SK-N-SH (cell line): ENCODE measurements at regions not wholly inside any gene's neighbourhood (a gene's known extent, or its start where the extent isn't known, plus 50 kb on each side); places are given as distances from the start of the nearest gene placed in this dataset.

Experiments
- CTCF ChIA-PET: fragments of 300-600, 350-600 bp; formaldehyde crosslinking; extraction: SDS; loops from one replicate; lab custom pipeline; 2021; lab: Yijun Ruan, JAX
- POLR2A ChIA-PET: fragments of 350-600 bp; sonication (Branson Sonifier 250); formaldehyde crosslinking; extraction: SDS; loops from one replicate; lab custom pipeline; 2020; ENCODE audit warnings: antibody characterized with exemption, inconsistent platforms; lab: Yijun Ruan, JAX
- DNase-seq: peaks from one replicate; pipeline ENCODE4 v3.0.0; 2012
- H2AFZ ChIP-seq: fragments of 200-600 bp; sonication (generic); 2 replicates; pipeline ENCODE4 v1.8.1; 2016; ENCODE audit warnings: antibody characterized with exemption, mild to moderate bottlenecking, low read depth
- H3F3A ChIP-seq: fragments of 200-600 bp; sonication (generic); replicated peaks from 2 replicates; pipeline ENCODE3; 2016; ENCODE audit warnings: antibody characterized with exemption, mild to moderate bottlenecking; ENCODE audit not compliant: insufficient read depth
- H3K27ac ChIP-seq, 2 experiments: fragments of 200-500 bp in 1 of 2; fragments of 200-600 bp in 1 of 2; sonication (Bioruptor generic) in 1 of 2; sonication (generic), shearing (Covaris generic) in 1 of 2; 2 replicates each; pipeline versions ENCODE4 v1.5.1 to v1.6.1; 2014 to 2016; ENCODE audit warnings: low read depth in 2 of 2, inconsistent platforms in 1 of 2, low read length in 1 of 2, mild to moderate bottlenecking in 1 of 2, mixed read lengths in 1 of 2
- H3K27me3 ChIP-seq: fragments of 200-600 bp; sonication (generic), shearing (Covaris generic); 2 replicates; pipeline ENCODE4 v1.6.1; 2016; ENCODE audit warnings: mixed run types; ENCODE audit not compliant: insufficient read depth
- H3K36me3 ChIP-seq, 2 experiments: fragments of 200-500 bp in 1 of 2; fragments of 200-600 bp in 1 of 2; sonication (Bioruptor generic) in 1 of 2; sonication (generic) in 1 of 2; replicated peaks in 1 of 2; 2 replicates each; pipeline versions ENCODE3 to v1.5.1; 2014 to 2016; ENCODE audit warnings: low read length in 1 of 2, mild to moderate bottlenecking in 1 of 2; ENCODE audit not compliant: insufficient read depth in 2 of 2, control insufficient read depth in 1 of 2
- H3K4me1 ChIP-seq, 2 experiments: fragments of 200-500 bp in 1 of 2; fragments of 200-600 bp in 1 of 2; sonication (Bioruptor generic) in 1 of 2; sonication (generic), shearing (Covaris generic) in 1 of 2; 2 replicates each; pipeline versions ENCODE4 v1.5.1 to v1.6.1; 2014 to 2016; ENCODE audit warnings: low read depth in 1 of 2, low read length in 1 of 2, mixed run types in 1 of 2; ENCODE audit not compliant: insufficient read depth in 2 of 2, control insufficient read depth in 1 of 2
- H3K4me2 ChIP-seq: fragments of 200-600 bp; sonication (generic), shearing (Covaris generic); 2 replicates; pipeline ENCODE4 v1.6.1; 2017; ENCODE audit warnings: mixed run types
- H3K4me3 ChIP-seq, 2 experiments: fragments of 200-500 bp in 1 of 2; fragments of 200-600 bp in 1 of 2; sonication (Bioruptor generic) in 1 of 2; sonication (generic), shearing (Covaris generic) in 1 of 2; 2 replicates each; pipeline versions ENCODE4 v1.5.1 to v1.8.1; 2014 to 2016; ENCODE audit warnings: low read depth in 2 of 2, inconsistent platforms in 1 of 2, low read length in 1 of 2, mild to moderate bottlenecking in 1 of 2, mixed read lengths in 1 of 2, moderate library complexity in 1 of 2
- H3K79me2 ChIP-seq: fragments of 200-600 bp; sonication (generic); 2 replicates; pipeline ENCODE4 v1.8.1; 2017; ENCODE audit warnings: mild to moderate bottlenecking; ENCODE audit not compliant: insufficient read depth
- H3K9ac ChIP-seq: fragments of 200-600 bp; sonication (generic); 2 replicates; pipeline ENCODE4 v1.6.1; 2017; ENCODE audit warnings: mixed run types
- H3K9me2 ChIP-seq: fragments of 200-600 bp; sonication (generic); 2 replicates; pipeline ENCODE4 v1.6.1; 2017; ENCODE audit warnings: mixed run types
- H3K9me3 ChIP-seq: fragments of 200-600 bp; sonication (generic); 2 replicates; pipeline ENCODE4 v1.6.1; 2017; ENCODE audit warnings: mixed run types, mild to moderate bottlenecking, moderate library complexity
- H4K20me1 ChIP-seq: fragments of 200-600 bp; sonication (generic); 2 replicates; pipeline ENCODE4 v1.6.1; 2017; ENCODE audit warnings: mild to moderate bottlenecking, mixed run types; ENCODE audit not compliant: insufficient read depth
- CHD2 ChIP-seq: fragments of 150-350 bp; IDR thresholded peaks from 2 replicates; pipeline ENCODE4 v1.6.1; 2018; ENCODE audit warnings: low read length; ENCODE audit not compliant: partially characterized antibody
- EP300 ChIP-seq, 2 experiments: IDR thresholded peaks; 2 replicates each; pipeline versions ENCODE4 v1.4.0 to v1.6.1; 2012; ENCODE audit warnings: borderline replicate concordance in 1 of 2, low read depth in 1 of 2, low read length in 1 of 2
- EZH2phosphoT487 ChIP-seq: fragments of 200-600 bp; sonication (generic); IDR thresholded peaks from 2 replicates; pipeline ENCODE4 v1.6.1; 2017; ENCODE audit warnings: low read depth, mixed run types, mild to moderate bottlenecking, antibody characterized with exemption, moderate library complexity, borderline replicate concordance
- FOSL2 ChIP-seq: IDR thresholded peaks from 2 replicates; pipeline ENCODE4 v1.4.0; 2012; ENCODE audit warnings: low read depth, mild to moderate bottlenecking, moderate library complexity, borderline replicate concordance
- FOXJ3 ChIP-seq: sonication (generic); formaldehyde crosslinking; IDR thresholded peaks from 2 replicates; pipeline ENCODE4 v1.5.1; 2020; ENCODE audit warnings: mild to moderate bottlenecking, missing genetic modification reagents
- GABPA ChIP-seq: IDR thresholded peaks from 2 replicates; pipeline ENCODE4 v1.4.0; 2012; ENCODE audit warnings: low read depth, mild to moderate bottlenecking
- JUND ChIP-seq: IDR thresholded peaks from 2 replicates; pipeline ENCODE4 v1.4.0; 2012
- NRF1 ChIP-seq: IDR thresholded peaks from 2 replicates; pipeline ENCODE4 v1.6.1; 2012; ENCODE audit warnings: low read depth, mild to moderate bottlenecking, low read length
- RAD21 ChIP-seq: IDR thresholded peaks from 2 replicates; pipeline ENCODE4 v1.6.1; 2012; ENCODE audit warnings: mild to moderate bottlenecking, low read length
- RCOR1 ChIP-seq: fragments of 150-350 bp; IDR thresholded peaks from 2 replicates; pipeline ENCODE4 v1.6.1; 2017; ENCODE audit warnings: antibody characterized with exemption, low read length
- TAF1 ChIP-seq: IDR thresholded peaks from 2 replicates; pipeline ENCODE4 v1.6.1; 2012; ENCODE audit warnings: low read depth, mild to moderate bottlenecking, low read length, moderate library complexity, borderline replicate concordance
- USF2 ChIP-seq: fragments of 150-350 bp; IDR thresholded peaks from 2 replicates; pipeline ENCODE4 v1.6.1; 2017; ENCODE audit warnings: antibody characterized with exemption, low read length, low read depth, borderline replicate concordance
- YY1 ChIP-seq: IDR thresholded peaks from 2 replicates; pipeline ENCODE4 v1.4.0; 2012; ENCODE audit warnings: low read depth, mild to moderate bottlenecking
- WGBS: methylation state at CpG from one replicate; pipeline ENCODE4 v1.1.6; 2017; ENCODE audit warnings: low lambda C conversion rate; 5-methylcytosine and 5-hydroxymethylcytosine counted together
- TF ChIP-seq, protein P1 (sequence below): fragments of 150-350 bp; IDR thresholded peaks from 2 replicates; pipeline ENCODE4 v1.6.1; 2016; ENCODE audit warnings: mild to moderate bottlenecking, low read depth, low read length
- TF ChIP-seq, protein P2 (sequence below): fragments of 200-600 bp; sonication (generic); IDR thresholded peaks from 2 replicates; pipeline ENCODE4 v1.6.1; 2017; ENCODE audit warnings: antibody characterized with exemption, mild to moderate bottlenecking, moderate library complexity

DNA sequence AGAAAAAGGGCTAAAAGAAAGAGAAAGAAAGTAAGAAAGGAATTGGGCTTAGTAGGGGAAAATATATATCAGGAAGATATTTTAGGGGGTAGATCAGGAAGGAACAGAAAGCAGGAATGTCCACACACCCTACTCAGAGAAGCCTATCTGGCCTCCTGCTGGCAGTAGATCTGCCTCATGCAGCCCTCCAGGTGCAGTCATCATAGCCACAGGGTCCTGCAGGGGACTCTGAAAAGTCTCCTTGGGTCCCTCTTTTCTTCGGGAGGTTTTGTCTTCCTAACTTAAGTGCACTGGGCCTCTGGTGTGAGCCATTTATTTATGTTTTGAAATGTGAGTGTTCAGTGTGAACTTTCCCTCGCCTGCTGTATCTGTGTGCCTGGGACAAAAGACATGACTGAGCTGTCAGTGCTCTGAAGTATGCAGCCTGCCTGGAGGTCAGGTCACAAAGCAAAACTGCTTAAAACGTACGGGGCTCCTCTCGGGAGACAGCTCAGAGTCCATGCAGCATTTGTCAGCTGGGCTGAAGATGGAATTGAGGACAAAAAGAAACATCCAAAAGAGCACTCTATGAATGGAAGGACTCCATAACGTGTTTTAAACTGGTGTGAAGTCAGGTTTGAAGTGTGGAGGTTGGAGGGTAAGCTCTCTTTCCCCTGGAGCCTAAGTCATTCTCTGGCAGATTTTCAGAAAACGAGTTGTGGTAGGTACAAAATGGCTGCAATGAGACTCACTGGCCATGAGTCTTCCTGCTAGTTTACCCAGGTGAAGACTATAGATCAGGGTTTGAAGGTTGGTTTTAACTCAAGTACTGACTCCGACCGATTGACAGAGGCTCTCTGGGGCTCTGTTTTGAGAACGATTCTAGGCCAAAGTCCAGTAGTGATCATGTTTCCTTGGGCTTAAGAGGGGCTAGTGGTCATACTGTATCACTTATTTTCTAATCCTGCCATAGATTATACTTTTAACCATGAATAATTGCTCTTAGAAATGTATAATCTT is 151.8 kb upstream of the GDNF start:
- Histone ChIP-seq H3K27ac (no peak overlapping the region), H3K79me2 (no peaks in the 10 kb centered on the region), H2AFZ (no peak overlapping the region), H3K9ac (no peak overlapping the region), H3K9me2 (no peaks in the 10 kb centered on the region), H3K4me1 (no peaks in the 10 kb centered on the region), H4K20me1 (no peaks in the 10 kb centered on the region), H3K4me2 (no peak overlapping the region), H3K36me3 (no peaks in the 10 kb centered on the region), H3K4me3 (no peak overlapping the region), H3K9me3 (no peaks in the 10 kb centered on the region), H3F3A (no peaks in the 10 kb centered on the region), H3K27me3 (peaks cover 15% of the 10 kb centered on the region; the same call in 1 of the 2 replicates)
- TF ChIP-seq, protein P1, sequence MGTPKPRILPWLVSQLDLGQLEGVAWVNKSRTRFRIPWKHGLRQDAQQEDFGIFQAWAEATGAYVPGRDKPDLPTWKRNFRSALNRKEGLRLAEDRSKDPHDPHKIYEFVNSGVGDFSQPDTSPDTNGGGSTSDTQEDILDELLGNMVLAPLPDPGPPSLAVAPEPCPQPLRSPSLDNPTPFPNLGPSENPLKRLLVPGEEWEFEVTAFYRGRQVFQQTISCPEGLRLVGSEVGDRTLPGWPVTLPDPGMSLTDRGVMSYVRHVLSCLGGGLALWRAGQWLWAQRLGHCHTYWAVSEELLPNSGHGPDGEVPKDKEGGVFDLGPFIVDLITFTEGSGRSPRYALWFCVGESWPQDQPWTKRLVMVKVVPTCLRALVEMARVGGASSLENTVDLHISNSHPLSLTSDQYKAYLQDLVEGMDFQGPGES: no peak
- TF ChIP-seq GABPA (no peak), JUND (no peak), YY1 (no peak), FOSL2 (no peak), FOXJ3 (CRISPR knock-in tag) (no peak), NRF1 (no peak), EZH2phosphoT487 (no peak), USF2 (no peak), RCOR1 (no peak), CHD2 (no peak), EP300 (IDR thresholded peaks at IDR 0.05; ENCODE audit: borderline replicate concordance in 1 of 2, low read depth in 1 of 2, low read length in 1 of 2) (no peak), RAD21 (no peak), TAF1 (no peak)
- TF ChIP-seq, protein P2, sequence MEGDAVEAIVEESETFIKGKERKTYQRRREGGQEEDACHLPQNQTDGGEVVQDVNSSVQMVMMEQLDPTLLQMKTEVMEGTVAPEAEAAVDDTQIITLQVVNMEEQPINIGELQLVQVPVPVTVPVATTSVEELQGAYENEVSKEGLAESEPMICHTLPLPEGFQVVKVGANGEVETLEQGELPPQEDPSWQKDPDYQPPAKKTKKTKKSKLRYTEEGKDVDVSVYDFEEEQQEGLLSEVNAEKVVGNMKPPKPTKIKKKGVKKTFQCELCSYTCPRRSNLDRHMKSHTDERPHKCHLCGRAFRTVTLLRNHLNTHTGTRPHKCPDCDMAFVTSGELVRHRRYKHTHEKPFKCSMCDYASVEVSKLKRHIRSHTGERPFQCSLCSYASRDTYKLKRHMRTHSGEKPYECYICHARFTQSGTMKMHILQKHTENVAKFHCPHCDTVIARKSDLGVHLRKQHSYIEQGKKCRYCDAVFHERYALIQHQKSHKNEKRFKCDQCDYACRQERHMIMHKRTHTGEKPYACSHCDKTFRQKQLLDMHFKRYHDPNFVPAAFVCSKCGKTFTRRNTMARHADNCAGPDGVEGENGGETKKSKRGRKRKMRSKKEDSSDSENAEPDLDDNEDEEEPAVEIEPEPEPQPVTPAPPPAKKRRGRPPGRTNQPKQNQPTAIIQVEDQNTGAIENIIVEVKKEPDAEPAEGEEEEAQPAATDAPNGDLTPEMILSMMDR: no peak
- CTCF ChIA-PET: no interaction called here
- no peak for DNase-seq
- POLR2A ChIA-PET: no interaction called here
- 2% methylated on average over 10 of the region's 10 CpGs for WGBS
